CD8-positive, alpha-beta memory T cell (primary cell): ENCODE measurements at regions not wholly inside any gene's neighbourhood (a gene's known extent, or its start where the extent isn't known, plus 50 kb on each side); places are given as distances from the start of the nearest gene placed in this dataset.

Source experiments
- CTCF ChIA-PET: fragments of 350-600 bp; sonication (Branson Sonifier 250); formaldehyde crosslinking; loops from one replicate; lab custom pipeline; 2021; ENCODE audit warnings: antibody characterized with exemption; lab: Charles Lee
- POLR2A ChIA-PET: fragments of 350-600 bp; sonication (Branson Sonifier 250); formaldehyde crosslinking; loops from one replicate; lab custom pipeline; 2021; ENCODE audit warnings: antibody characterized with exemption; lab: Charles Lee
- DNase-seq, 5 donors: peaks; one replicate each; pipeline versions ENCODE4 v3.0.0 to v3.0.0-alpha.2; 2020 to 2022; ENCODE audit warnings: mixed read lengths in 1 of 5
- H3K27ac ChIP-seq: one replicate; pipeline ENCODE4 v1.7.0; 2013; ENCODE audit warnings: low read depth, mild to moderate bottlenecking, low read length, moderate library complexity
- H3K27me3 ChIP-seq: 2 replicates; pipeline ENCODE4 v1.7.0; 2013; ENCODE audit warnings: low read length, mild to moderate bottlenecking; ENCODE audit not compliant: insufficient read depth, poor library complexity, severe bottlenecking
- H3K36me3 ChIP-seq: 2 replicates; pipeline ENCODE4 v1.7.0; 2013; ENCODE audit warnings: mild to moderate bottlenecking, low read length, moderate library complexity; ENCODE audit not compliant: insufficient read depth
- H3K4me1 ChIP-seq: 2 replicates; pipeline ENCODE4 v1.7.0; 2013; ENCODE audit warnings: mild to moderate bottlenecking, low read length, moderate library complexity; ENCODE audit not compliant: insufficient read depth
- H3K4me3 ChIP-seq: 2 replicates; pipeline ENCODE4 v1.7.0; 2013; ENCODE audit warnings: mild to moderate bottlenecking, low read length
- H3K9me3 ChIP-seq: 2 replicates; pipeline ENCODE4 v1.7.0; 2013; ENCODE audit warnings: mild to moderate bottlenecking, low read length
- H3K27ac Mint-ChIP-seq, 8 donors: one replicate each; pipeline ENCODE4 v1.8.0; 2020 to 2021; ENCODE audit warnings: mixed read lengths in 8 of 8, mild to moderate bottlenecking in 6 of 8, inconsistent platforms in 3 of 8, moderate library complexity in 3 of 8
- H3K27me3 Mint-ChIP-seq, 2 donors: one replicate each; pipeline ENCODE4 v1.8.0; 2020 to 2021; ENCODE audit warnings: mixed read lengths in 2 of 2, mild to moderate bottlenecking in 1 of 2, moderate library complexity in 1 of 2
- H3K36me3 Mint-ChIP-seq, 3 donors: one replicate each; pipeline ENCODE4 v1.8.0; 2020 to 2021; ENCODE audit warnings: mixed read lengths in 3 of 3, inconsistent platforms in 1 of 3, mild to moderate bottlenecking in 1 of 3
- H3K4me1 Mint-ChIP-seq, 3 donors: one replicate each; pipeline ENCODE4 v1.8.0; 2020 to 2021; ENCODE audit warnings: mixed read lengths in 3 of 3, inconsistent platforms in 1 of 3, mild to moderate bottlenecking in 1 of 3
- H3K4me3 Mint-ChIP-seq, 7 donors: one replicate each; pipeline ENCODE4 v1.8.0; 2020 to 2021; ENCODE audit warnings: mixed read lengths in 7 of 7, mild to moderate bottlenecking in 6 of 7, moderate library complexity in 4 of 7, inconsistent platforms in 2 of 7
- H3K9me3 Mint-ChIP-seq, 5 donors: one replicate each; pipeline ENCODE4 v1.8.0; 2020 to 2022; ENCODE audit warnings: mixed read lengths in 5 of 5, mild to moderate bottlenecking in 3 of 5, moderate library complexity in 2 of 5, inconsistent platforms in 1 of 5

DNA sequence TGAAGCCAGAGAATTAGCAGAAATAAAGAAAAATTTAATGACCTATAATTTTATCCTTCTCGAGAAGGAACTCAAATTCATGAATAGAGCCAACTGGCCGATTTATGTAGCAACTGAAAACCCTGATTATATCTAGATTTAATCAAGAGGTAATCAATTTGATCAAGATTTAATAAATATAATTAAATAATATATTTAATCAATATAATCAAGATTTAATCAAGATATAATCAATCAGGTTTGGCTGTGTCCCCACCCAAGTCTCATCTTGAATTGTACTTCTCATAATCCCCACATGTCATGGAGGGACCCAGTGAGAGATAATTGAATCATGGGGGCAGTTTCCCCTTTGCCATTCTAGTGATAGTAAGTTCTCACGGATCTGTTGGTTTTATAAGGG is 181.2 kb upstream of the CDIN1 start:
- H3K27ac Mint-ChIP-seq, result no peak overlapping the region
- ChIA-PET CTCF (no interaction called here), POLR2A (no interaction called here)
- DNase-seq, result no peak
- H3K4me3 Mint-ChIP-seq, result no peak overlapping the region
- H3K27me3 ChIP-seq, result no peaks in the 10 kb centered on the region
- peaks cover 0 to 2% (median 0%) of the 10 kb centered on the region in 5 donors for H3K9me3 Mint-ChIP-seq
- H3K4me3 ChIP-seq, result no peak overlapping the region
- no peaks in the 10 kb centered on the region for H3K27me3 Mint-ChIP-seq
- H3K27ac ChIP-seq, result no peak overlapping the region
- H3K4me1 Mint-ChIP-seq, result no peaks in the 10 kb centered on the region
- no peaks in the 10 kb centered on the region for H3K36me3 Mint-ChIP-seq
- H3K4me1 ChIP-seq, result no peaks in the 10 kb centered on the region
- no peaks in the 10 kb centered on the region for H3K36me3 ChIP-seq
- H3K9me3 ChIP-seq, result no peaks in the 10 kb centered on the region

DNA sequence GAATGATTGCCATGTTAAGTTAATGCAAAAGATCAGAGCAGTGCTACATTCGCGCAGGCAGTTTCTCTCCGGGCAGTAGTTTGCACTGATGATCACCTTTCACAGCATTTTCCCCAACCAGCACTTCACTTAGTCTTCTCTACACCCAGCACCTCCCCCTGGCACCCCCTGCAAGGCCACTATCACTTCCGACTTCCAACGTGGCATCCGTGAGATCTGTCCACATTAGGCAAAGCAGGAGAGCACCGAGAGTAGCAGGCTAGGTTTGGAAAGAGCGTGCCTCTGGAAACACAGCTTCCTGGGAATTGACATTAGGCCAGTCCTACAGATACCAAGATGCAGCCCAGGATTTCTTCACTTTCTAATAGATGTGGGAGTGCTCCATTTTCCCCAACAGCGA is 180.2 kb upstream of the CDIN1 start:
- ChIA-PET CTCF (no interaction called here), POLR2A (no interaction called here)
- no peak overlapping the region for H3K4me3 ChIP-seq
- Mint-ChIP-seq H3K9me3 (peaks cover 0 to 2% (median 0%) of the 10 kb centered on the region in 5 donors), H3K4me3 (no peak overlapping the region), H3K27ac (no peak overlapping the region), H3K27me3 (no peaks in the 10 kb centered on the region), H3K36me3 (no peaks in the 10 kb centered on the region), H3K4me1 (no peaks in the 10 kb centered on the region)
- no peaks in the 10 kb centered on the region for H3K27me3 ChIP-seq
- no peak overlapping the region for H3K27ac ChIP-seq
- H3K4me1 ChIP-seq, result no peaks in the 10 kb centered on the region
- no peaks in the 10 kb centered on the region for H3K36me3 ChIP-seq
- DNase-seq, result no peak
- no peaks in the 10 kb centered on the region for H3K9me3 ChIP-seq

DNA sequence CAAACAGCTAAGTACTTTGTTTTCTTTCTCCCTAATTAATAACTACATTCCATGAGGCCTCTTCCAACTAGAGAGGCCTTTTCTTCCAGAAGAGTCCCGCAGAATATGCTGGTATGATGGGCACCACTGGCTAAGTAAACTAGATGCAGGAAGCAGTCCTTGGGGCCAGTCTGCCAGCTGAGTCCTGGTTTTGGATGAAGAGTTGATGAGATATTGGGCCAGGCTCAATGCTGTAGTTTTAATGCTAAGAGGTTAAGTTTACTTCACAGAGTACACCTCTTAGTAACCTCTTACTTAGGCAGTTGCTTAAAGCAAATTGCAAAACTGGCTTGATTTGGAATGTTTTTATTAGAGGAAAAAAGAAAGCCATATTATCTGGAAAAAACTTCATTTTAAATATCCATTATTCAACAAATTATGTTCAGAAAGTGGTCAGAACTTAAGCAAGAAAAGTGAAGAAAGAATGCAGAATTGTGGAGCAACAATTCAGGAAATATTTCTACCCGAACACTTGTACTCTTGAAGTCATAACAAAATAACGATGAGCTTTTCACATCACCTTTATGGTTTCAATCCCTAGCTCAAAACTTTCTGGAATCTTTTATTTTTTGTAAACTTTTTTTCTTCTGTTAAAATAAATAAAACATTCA is 178.4 kb upstream of the CDIN1 start:
- DNase-seq, result no peak
- Mint-ChIP-seq H3K4me1 (no peaks in the 10 kb centered on the region), H3K27me3 (no peaks in the 10 kb centered on the region), H3K27ac (no peak overlapping the region), H3K9me3 (peaks cover 0 to 4% (median 0%) of the 10 kb centered on the region in 5 donors), H3K36me3 (no peaks in the 10 kb centered on the region), H3K4me3 (no peak overlapping the region)
- Histone ChIP-seq H3K4me1 (no peaks in the 10 kb centered on the region), H3K9me3 (no peaks in the 10 kb centered on the region), H3K36me3 (no peaks in the 10 kb centered on the region), H3K27me3 (no peaks in the 10 kb centered on the region), H3K4me3 (no peak overlapping the region), H3K27ac (no peak overlapping the region)
- CTCF ChIA-PET, result no interaction called here
- POLR2A ChIA-PET, result no interaction called here

DNA sequence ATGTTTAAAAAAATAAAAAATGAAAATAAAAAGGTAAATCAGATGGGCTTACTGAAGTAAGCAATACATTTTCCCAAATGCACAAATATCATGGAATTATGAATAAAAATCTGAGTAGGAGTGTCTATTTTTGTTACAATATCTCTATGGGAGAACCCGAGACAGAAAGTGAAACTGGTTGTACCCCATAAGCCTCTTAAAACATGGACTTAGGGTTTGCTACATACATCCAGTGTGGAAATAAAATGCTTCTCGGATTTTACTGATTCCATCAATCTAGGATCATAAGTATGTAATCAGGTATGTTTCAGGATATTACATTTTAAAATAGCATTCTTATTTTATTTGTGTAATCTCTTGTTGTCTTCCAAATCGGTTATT is 177.8 kb upstream of the CDIN1 start:
- no peaks in the 10 kb centered on the region for H3K9me3 ChIP-seq
- H3K4me3 ChIP-seq, result no peak overlapping the region
- H3K4me1 Mint-ChIP-seq, result no peaks in the 10 kb centered on the region
- H3K36me3 Mint-ChIP-seq, result no peaks in the 10 kb centered on the region
- H3K27ac ChIP-seq, result no peak overlapping the region
- CTCF ChIA-PET, result no interaction called here
- no peaks in the 10 kb centered on the region for H3K4me1 ChIP-seq
- POLR2A ChIA-PET, result no interaction called here
- no peaks in the 10 kb centered on the region for H3K36me3 ChIP-seq
- no peak overlapping the region for H3K4me3 Mint-ChIP-seq
- no peak overlapping the region for H3K27ac Mint-ChIP-seq
- no peaks in the 10 kb centered on the region for H3K27me3 Mint-ChIP-seq
- no peak for DNase-seq
- no peaks in the 10 kb centered on the region for H3K27me3 ChIP-seq
- peaks cover 0 to 4% (median 0%) of the 10 kb centered on the region in 5 donors for H3K9me3 Mint-ChIP-seq

DNA sequence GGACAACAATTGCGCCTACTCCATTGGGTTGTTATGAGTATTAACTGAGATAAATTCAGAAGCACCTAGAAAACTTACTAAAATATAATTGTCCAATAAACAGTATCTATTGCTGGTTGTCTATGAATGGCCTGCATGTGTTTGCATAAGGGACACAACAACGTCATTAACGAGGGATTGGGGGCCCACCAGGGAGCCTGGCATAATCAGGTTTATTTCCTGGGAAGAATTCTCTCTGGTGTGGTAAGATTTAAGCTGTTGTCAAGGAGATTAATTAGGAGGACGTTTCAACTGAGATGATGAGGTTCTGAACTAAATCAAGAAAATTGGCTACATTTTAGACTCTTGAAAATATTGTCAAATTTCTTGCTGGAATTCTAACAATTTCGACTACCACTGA is 176.1 kb upstream of the CDIN1 start:
- Mint-ChIP-seq H3K36me3 (no peaks in the 10 kb centered on the region), H3K4me3 (no peak overlapping the region), H3K4me1 (no peaks in the 10 kb centered on the region), H3K27me3 (no peaks in the 10 kb centered on the region), H3K9me3 (peaks cover 0 to 4% (median 0%) of the 10 kb centered on the region in 5 donors), H3K27ac (no peak overlapping the region)
- Histone ChIP-seq H3K27me3 (no peaks in the 10 kb centered on the region), H3K36me3 (no peaks in the 10 kb centered on the region), H3K4me3 (no peak overlapping the region), H3K9me3 (no peaks in the 10 kb centered on the region), H3K27ac (no peak overlapping the region), H3K4me1 (no peaks in the 10 kb centered on the region)
- CTCF ChIA-PET, result no interaction called here
- no peak for DNase-seq
- POLR2A ChIA-PET, result no interaction called here

DNA sequence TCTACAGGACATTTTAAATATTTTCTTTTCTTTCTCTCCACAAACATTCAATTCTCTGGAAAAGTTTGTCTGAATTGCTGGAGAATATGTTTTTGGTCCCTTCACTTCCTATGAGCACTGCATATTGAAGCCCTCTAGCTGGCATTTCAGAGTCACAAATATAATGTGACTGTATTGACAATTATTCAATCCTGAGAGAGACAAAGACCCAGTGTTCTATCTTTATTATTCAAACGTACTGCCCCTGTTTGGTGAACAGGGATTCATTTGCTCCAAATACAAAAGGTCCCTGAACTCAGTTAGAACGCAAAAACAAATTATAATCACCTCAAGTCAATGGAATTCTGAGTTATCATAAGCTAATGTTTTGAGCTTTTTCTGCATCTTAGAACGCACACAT is 173.1 kb upstream of the CDIN1 start:
- POLR2A ChIA-PET, result no interaction called here
- no peaks in the 10 kb centered on the region for H3K27me3 ChIP-seq
- no peak overlapping the region for H3K4me3 ChIP-seq
- no peaks in the 10 kb centered on the region for H3K36me3 ChIP-seq
- H3K9me3 ChIP-seq, result no peaks in the 10 kb centered on the region
- Mint-ChIP-seq H3K36me3 (no peaks in the 10 kb centered on the region), H3K27ac (no peak overlapping the region), H3K9me3 (peaks cover 0 to 4% (median 0%) of the 10 kb centered on the region in 5 donors), H3K27me3 (no peaks in the 10 kb centered on the region), H3K4me1 (no peaks in the 10 kb centered on the region), H3K4me3 (no peak overlapping the region)
- DNase-seq, result no peak
- CTCF ChIA-PET, result no interaction called here
- H3K4me1 ChIP-seq, result no peaks in the 10 kb centered on the region
- no peak overlapping the region for H3K27ac ChIP-seq

DNA sequence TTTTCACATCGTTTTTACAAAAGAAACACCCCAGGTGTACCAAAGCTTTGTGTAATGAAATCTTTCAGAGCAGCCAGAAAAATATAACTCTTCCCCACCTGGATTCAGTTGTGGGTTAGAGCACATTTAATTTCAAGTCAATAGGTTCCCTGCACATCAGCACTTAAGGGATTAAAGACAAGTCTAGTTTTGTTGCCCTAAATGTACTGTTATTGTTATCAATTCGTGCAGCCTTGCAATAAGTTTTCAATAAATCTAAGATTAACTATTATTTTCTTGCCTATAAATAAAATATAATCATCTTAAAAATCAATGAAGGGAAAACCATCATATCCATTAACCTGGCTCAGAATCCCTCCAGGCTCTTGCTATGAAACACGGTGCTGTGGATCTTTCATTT is 172.5 kb upstream of the CDIN1 start:
- no peaks in the 10 kb centered on the region for H3K36me3 Mint-ChIP-seq
- Histone ChIP-seq H3K9me3 (no peaks in the 10 kb centered on the region), H3K27ac (no peak overlapping the region), H3K4me3 (no peak overlapping the region), H3K4me1 (no peaks in the 10 kb centered on the region), H3K36me3 (no peaks in the 10 kb centered on the region), H3K27me3 (no peaks in the 10 kb centered on the region)
- no peaks in the 10 kb centered on the region for H3K27me3 Mint-ChIP-seq
- no peaks in the 10 kb centered on the region for H3K4me1 Mint-ChIP-seq
- peaks cover 0 to 4% (median 0%) of the 10 kb centered on the region in 5 donors for H3K9me3 Mint-ChIP-seq
- no peak overlapping the region for H3K27ac Mint-ChIP-seq
- DNase-seq, result no peak
- CTCF ChIA-PET, result no interaction called here
- H3K4me3 Mint-ChIP-seq, result no peak overlapping the region
- POLR2A ChIA-PET, result no interaction called here

DNA sequence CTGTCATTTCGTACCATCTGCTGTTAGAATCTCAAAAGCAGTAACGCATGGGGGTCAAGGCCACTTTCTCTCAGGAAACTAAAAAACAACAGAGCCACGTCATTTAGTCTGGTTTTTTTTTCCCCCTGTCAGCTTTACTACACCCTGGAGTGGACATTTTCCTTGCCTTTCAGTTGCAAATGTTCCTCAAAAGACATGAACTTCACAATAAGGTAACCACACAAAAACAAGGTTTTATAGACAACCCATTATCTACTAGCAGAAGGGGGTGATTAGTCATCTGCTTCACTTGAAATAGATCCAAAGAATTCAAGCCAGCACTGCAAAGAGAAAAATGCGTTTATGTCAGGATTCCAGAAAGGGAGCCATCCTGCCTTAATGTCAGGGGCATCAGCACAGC is 171.8 kb upstream of the CDIN1 start:
- POLR2A ChIA-PET, result no interaction called here
- H3K36me3 Mint-ChIP-seq, result no peaks in the 10 kb centered on the region
- CTCF ChIA-PET, result no interaction called here
- no peaks in the 10 kb centered on the region for H3K27me3 ChIP-seq
- no peak overlapping the region for H3K4me3 ChIP-seq
- H3K4me3 Mint-ChIP-seq, result no peak overlapping the region
- no peak for DNase-seq
- no peaks in the 10 kb centered on the region for H3K4me1 ChIP-seq
- no peak overlapping the region for H3K27ac ChIP-seq
- no peaks in the 10 kb centered on the region for H3K27me3 Mint-ChIP-seq
- H3K4me1 Mint-ChIP-seq, result no peaks in the 10 kb centered on the region
- H3K27ac Mint-ChIP-seq, result no peak overlapping the region
- H3K9me3 ChIP-seq, result no peaks in the 10 kb centered on the region
- H3K36me3 ChIP-seq, result no peaks in the 10 kb centered on the region
- peaks cover 0 to 4% (median 0%) of the 10 kb centered on the region in 5 donors for H3K9me3 Mint-ChIP-seq

DNA sequence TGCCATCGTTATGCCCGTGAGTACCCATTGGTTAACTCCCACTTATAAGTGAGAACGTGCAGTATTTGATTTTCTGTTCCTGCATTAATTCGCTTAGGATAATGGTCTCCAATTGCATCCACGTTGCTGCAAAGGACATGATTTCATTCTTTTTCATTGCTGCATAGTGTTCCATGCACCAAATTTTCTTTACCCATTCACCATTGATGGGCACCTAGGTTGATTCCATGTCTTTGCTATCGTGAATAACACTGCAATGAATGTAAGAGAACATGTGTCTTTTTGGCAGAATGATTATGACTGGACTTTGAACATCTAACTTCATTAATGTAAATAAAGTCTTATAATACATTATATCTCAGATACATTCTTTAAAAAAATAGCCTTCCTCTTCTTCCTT is 169.6 kb upstream of the CDIN1 start:
- H3K9me3 Mint-ChIP-seq, result peaks cover 0 to 4% (median 0%) of the 10 kb centered on the region in 5 donors
- Histone ChIP-seq H3K27me3 (no peaks in the 10 kb centered on the region), H3K4me1 (no peaks in the 10 kb centered on the region), H3K4me3 (no peak overlapping the region), H3K36me3 (no peaks in the 10 kb centered on the region), H3K9me3 (no peaks in the 10 kb centered on the region), H3K27ac (no peak overlapping the region)
- H3K4me3 Mint-ChIP-seq, result no peak overlapping the region
- no peak overlapping the region for H3K27ac Mint-ChIP-seq
- no peaks in the 10 kb centered on the region for H3K36me3 Mint-ChIP-seq
- no peaks in the 10 kb centered on the region for H3K27me3 Mint-ChIP-seq
- no peak for DNase-seq
- ChIA-PET CTCF (no interaction called here), POLR2A (no interaction called here)
- no peaks in the 10 kb centered on the region for H3K4me1 Mint-ChIP-seq
